ENCODE measurements at regions not wholly inside any gene's neighbourhood (a gene's known extent, or its start where the extent isn't known, plus 50 kb on each side); places are given as distances from the start of the nearest gene placed in this dataset.

DNA sequence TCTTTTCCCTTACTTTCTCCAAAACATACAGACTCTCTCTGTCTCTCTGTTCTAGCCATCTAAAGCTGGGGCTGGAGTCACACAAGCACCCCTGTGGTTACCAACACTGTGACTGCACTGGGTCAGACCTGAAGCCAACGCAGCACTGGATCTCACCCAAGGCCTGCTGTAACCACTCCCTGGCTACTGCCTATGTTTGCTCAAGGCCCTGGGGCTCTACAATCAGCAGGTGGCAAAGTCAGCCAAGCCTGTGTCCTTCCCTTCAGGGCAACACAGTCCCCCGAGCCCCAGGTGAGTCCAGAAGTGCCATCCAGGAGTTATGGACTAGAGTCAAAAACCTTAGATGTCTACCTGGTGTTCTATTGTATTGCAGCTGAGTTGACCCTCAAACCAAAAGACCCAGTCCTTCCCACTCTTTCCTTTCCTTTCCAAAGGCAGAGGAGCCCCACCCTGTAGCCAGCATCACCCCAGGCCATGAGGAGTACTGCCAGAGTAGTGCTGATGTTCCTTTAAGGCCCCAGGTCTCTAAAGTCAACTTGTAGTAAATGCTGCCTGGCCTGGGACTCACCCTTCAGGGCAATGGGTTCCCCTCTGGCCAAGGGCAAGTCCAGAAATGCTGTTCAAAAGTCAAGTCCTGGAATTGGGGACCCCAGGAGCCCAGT is 58.8 kb upstream of the RAP2C start:
- ATAC-seq (no peak), FAIRE-seq (no peak), DNase-seq (ENCODE audit: low read depth, low spot score) (no peak)
- no TSS peak for BruUV-seq (replicated peaks)
- H3K9me3 ChIP-seq (replicated peaks; ENCODE audit: control insufficient read depth, insufficient read depth, low read length): no peaks in the 10 kb centered on the region
- no peak overlapping the region for H3K4me3 ChIP-seq
- in situ Hi-C loops (cut with MboI) (no loop called here), intact Hi-C loops (cut with micrococcal nuclease; ENCODE audit: unreplicated experiment) (no loop called here)
- no peak overlapping the region for H3K9ac ChIP-seq (ENCODE audit: control insufficient read depth, insufficient read depth, low read length)
- no peak overlapping the region for H3K4me2 ChIP-seq (ENCODE audit: control insufficient read depth, insufficient read depth)
- ChIA-PET RAD21 (ENCODE audit: unreplicated experiment) (no interaction called here), SMC1A (ENCODE audit: uncharacterized antibody, unreplicated experiment) (no interaction called here), CTCF (interaction anchor here (1.1 kb wide), 1 partner anchor 14 kb away, joined by 3 read pairs; no protein-coding TSS in a partner anchor), POLR2A (no interaction called here)
- H3K79me2 ChIP-seq (ENCODE audit: control insufficient read depth, insufficient read depth, low read length): no peaks in the 10 kb centered on the region
- H3K27ac ChIP-seq (ENCODE audit: control insufficient read depth, insufficient read depth): no peak overlapping the region
- no peaks in the 10 kb centered on the region for H3K4me1 ChIP-seq (ENCODE audit: control insufficient read depth, insufficient read depth, low read length)
- H3K36me3 ChIP-seq (ENCODE audit: control insufficient read depth in 2 of 2, insufficient read depth in 2 of 2, low read length in 1 of 2): no peaks in the 10 kb centered on the region
- H4K20me1 ChIP-seq (ENCODE audit: control insufficient read depth, insufficient read depth): no peaks in the 10 kb centered on the region
- no peak overlapping the region for H2AFZ ChIP-seq (ENCODE audit: control insufficient read depth, low read depth, low read length)
- WGBS (ENCODE audit: insufficient coverage, insufficient replicate concordance, low lambda C conversion rate, missing lambda C conversion rate): 44% methylated on average over 2 of the region's 2 CpGs
- H3K27me3 ChIP-seq (replicated peaks in 1 of 2; ENCODE audit: control insufficient read depth in 2 of 2, insufficient read depth in 2 of 2, low read length in 1 of 2): no peaks in the 10 kb centered on the region
- TF ChIP-seq USF2 (IDR thresholded peaks at IDR 0.05; ENCODE audit: borderline replicate concordance, low read depth, low read length): no peak
- TF ChIP-seq SMARCA5 (IDR thresholded peaks at IDR 0.05): no peak
- TF ChIP-seq MYC (IDR thresholded peaks at IDR 0.05; ENCODE audit: insufficient read depth, insufficient read length, insufficient replicate concordance, low read length, severe bottlenecking): no peak
- no peak for TF ChIP-seq MAX (IDR thresholded peaks at IDR 0.05; ENCODE audit: low read depth, low read length)
- TF ChIP-seq ETV6 (conservative IDR thresholded peaks at IDR 0.05 in 1 of 2, IDR thresholded peaks at IDR 0.05 in 1 of 2; ENCODE audit: borderline replicate concordance in 1 of 2, low read depth in 1 of 2): no peak
- no peak for TF ChIP-seq ELK1 (IDR thresholded peaks at IDR 0.05; ENCODE audit: low read depth, low read length)
- TF ChIP-seq CBFB (IDR thresholded peaks at IDR 0.05; ENCODE audit: low read depth): no peak
- TF ChIP-seq KLF5 (IDR thresholded peaks at IDR 0.05; ENCODE audit: partially characterized antibody): no peak
- TF ChIP-seq TCF3 (IDR thresholded peaks at IDR 0.05; ENCODE audit: borderline replicate concordance, insufficient read depth, low read depth, low read length): no peak
- no peak for TF ChIP-seq BCL11A (IDR thresholded peaks at IDR 0.05; ENCODE audit: low read depth, low read length)
- no peak for TF ChIP-seq NKRF (conservative IDR thresholded peaks at IDR 0.05)
- no peak for TF ChIP-seq ZBTB11 (CRISPR knock-in tag; IDR thresholded peaks at IDR 0.05)
- no peak for TF ChIP-seq KAT2A (conservative IDR thresholded peaks at IDR 0.05; ENCODE audit: control insufficient read depth, low read depth, low read length)
- TF ChIP-seq FOXK2 (IDR thresholded peaks at IDR 0.05): no peak

Data from GM12878 (cell line).